Calu3 (cell line): ENCODE measurements at regions not wholly inside any gene's neighbourhood (a gene's known extent, or its start where the extent isn't known, plus 50 kb on each side); places are given as distances from the start of the nearest gene placed in this dataset.

Experiments
- BruUV-seq: library from RNA; stranded (reverse); fragments of 400-500 nt; replicated peaks from 2 replicates; lab custom pipeline; 2021; lab: Mats Ljungman, UMichigan
- CTCF ChIA-PET: fragments of 300-600 bp; sonication (Branson Sonifier 250); formaldehyde crosslinking; loops from one replicate; lab custom pipeline; 2022; ENCODE audit warnings: antibody characterized with exemption; lab: Charles Lee
- DNase-seq: peaks from one replicate; pipeline ENCODE4 v3.0.0; 2022
- H3K27ac Mint-ChIP-seq: one replicate; pipeline ENCODE4 v1.8.0; 2022; ENCODE audit warnings: mixed read lengths; ENCODE audit not compliant: unreplicated experiment
- H3K27me3 Mint-ChIP-seq: one replicate; pipeline ENCODE4 v1.8.0; 2022; ENCODE audit warnings: mixed read lengths; ENCODE audit not compliant: unreplicated experiment
- H3K36me3 Mint-ChIP-seq: one replicate; pipeline ENCODE4 v1.8.0; 2022; ENCODE audit warnings: mild to moderate bottlenecking, moderate library complexity, mixed read lengths; ENCODE audit not compliant: insufficient read depth, unreplicated experiment
- H3K4me1 Mint-ChIP-seq: one replicate; pipeline ENCODE4 v1.8.0; 2022; ENCODE audit warnings: mild to moderate bottlenecking, low read depth, mixed read lengths; ENCODE audit not compliant: unreplicated experiment
- H3K4me3 Mint-ChIP-seq: one replicate; pipeline ENCODE4 v1.8.0; 2022; ENCODE audit warnings: mild to moderate bottlenecking, low read depth, moderate library complexity, mixed read lengths; ENCODE audit not compliant: unreplicated experiment
- H3K9me3 Mint-ChIP-seq: one replicate; pipeline ENCODE4 v1.8.0; 2022; ENCODE audit warnings: low read depth, mixed read lengths; ENCODE audit not compliant: unreplicated experiment
- intact Hi-C: fragments of 100-400 bp; cut with micrococcal nuclease; formaldehyde crosslinking; loops from one replicate; pipeline ENCODE4 v1.10.0; 2022; ENCODE audit not compliant: unreplicated experiment
- TF ChIP-seq, protein P1 (sequence below): fragments of 200-600 bp; IDR thresholded peaks from one replicate; pipeline ENCODE4 v1.8.0; 2022; ENCODE audit warnings: antibody characterized with exemption; ENCODE audit not compliant: unreplicated experiment

DNA sequence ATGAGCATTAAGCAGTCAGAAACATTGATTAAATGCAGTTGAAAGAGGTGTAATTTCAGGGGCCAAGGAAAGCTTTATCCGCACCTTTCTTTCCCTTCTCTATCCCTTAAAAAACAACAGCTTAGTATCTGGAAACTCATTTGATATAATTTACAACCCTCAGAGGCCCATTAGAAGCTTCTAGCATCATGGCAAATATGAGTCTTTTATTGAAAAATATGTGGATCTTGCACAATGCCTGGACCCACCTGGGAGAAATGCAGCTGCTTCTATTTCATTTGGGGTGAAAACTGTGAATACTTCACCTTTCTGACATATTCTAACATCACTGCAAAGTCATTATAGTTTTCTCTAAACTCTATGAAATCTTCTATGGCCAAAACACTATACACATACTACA, 492.2 kb upstream of the PSMD7 start:
- Mint-ChIP-seq H3K9me3 (peaks cover 3% of the 10 kb centered on the region), H3K36me3 (no peaks in the 10 kb centered on the region), H3K27me3 (peaks cover 91% of the 10 kb centered on the region), H3K4me3 (no peak overlapping the region), H3K4me1 (no peaks in the 10 kb centered on the region), H3K27ac (no peak overlapping the region)
- CTCF ChIA-PET: no interaction called here
- DNase-seq: no peak
- no TSS peak for BruUV-seq
- TF ChIP-seq, protein P1, sequence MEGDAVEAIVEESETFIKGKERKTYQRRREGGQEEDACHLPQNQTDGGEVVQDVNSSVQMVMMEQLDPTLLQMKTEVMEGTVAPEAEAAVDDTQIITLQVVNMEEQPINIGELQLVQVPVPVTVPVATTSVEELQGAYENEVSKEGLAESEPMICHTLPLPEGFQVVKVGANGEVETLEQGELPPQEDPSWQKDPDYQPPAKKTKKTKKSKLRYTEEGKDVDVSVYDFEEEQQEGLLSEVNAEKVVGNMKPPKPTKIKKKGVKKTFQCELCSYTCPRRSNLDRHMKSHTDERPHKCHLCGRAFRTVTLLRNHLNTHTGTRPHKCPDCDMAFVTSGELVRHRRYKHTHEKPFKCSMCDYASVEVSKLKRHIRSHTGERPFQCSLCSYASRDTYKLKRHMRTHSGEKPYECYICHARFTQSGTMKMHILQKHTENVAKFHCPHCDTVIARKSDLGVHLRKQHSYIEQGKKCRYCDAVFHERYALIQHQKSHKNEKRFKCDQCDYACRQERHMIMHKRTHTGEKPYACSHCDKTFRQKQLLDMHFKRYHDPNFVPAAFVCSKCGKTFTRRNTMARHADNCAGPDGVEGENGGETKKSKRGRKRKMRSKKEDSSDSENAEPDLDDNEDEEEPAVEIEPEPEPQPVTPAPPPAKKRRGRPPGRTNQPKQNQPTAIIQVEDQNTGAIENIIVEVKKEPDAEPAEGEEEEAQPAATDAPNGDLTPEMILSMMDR: no peak
- intact Hi-C loops: no loop called here

DNA sequence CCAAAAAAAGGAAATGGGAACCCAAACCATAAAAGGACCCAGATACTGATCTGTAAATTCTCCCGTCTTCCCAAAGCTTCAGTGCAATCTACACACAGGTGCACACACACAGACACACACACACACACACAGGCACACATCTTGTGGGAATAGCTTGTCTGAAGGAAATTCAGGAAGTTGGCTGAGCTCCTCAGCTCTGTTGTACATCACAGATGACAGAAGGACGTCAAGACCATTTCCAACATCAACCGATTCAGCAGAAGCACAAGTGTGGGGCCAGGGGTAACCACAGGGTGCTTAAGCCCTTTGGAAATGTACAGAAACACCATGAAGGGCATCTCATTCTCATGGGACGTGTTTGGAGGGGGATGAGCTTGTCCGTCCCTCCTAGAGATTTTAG, 498.1 kb upstream of the PSMD7 start:
- Mint-ChIP-seq H3K27ac (no peak overlapping the region), H3K36me3 (no peaks in the 10 kb centered on the region), H3K27me3 (peaks cover 91% of the 10 kb centered on the region), H3K4me1 (no peaks in the 10 kb centered on the region), H3K4me3 (no peak overlapping the region), H3K9me3 (no peaks in the 10 kb centered on the region)
- CTCF ChIA-PET: no interaction called here
- DNase-seq: no peak
- intact Hi-C loops: no loop called here
- no TSS peak for BruUV-seq
- TF ChIP-seq, protein P1: no peak

DNA sequence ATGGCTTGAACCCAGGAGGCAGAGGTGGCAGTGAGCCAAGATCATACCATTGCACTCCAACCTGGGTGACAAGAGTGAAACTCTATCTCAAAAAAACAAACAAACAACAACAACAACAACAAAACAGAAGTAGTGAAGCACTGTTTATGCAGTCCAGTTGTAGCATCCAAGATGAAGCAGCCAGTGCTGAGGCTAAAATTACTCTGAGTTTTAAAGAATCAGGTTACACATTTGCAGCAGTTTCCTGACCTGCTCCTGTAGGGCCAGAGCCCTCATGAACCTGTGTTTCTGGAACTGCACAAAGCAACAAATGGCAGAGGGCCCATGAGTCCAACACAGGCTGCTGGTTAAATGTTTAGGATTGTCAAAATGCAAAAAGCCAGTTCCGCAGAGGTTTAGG, 499.5 kb upstream of the PSMD7 start:
- TF ChIP-seq, protein P1: no peak
- Mint-ChIP-seq H3K27me3 (peaks cover 85% of the 10 kb centered on the region), H3K4me3 (no peak overlapping the region), H3K4me1 (no peaks in the 10 kb centered on the region), H3K9me3 (no peaks in the 10 kb centered on the region), H3K36me3 (no peaks in the 10 kb centered on the region), H3K27ac (no peak overlapping the region)
- DNase-seq: no peak
- intact Hi-C loops: no loop called here
- no TSS peak for BruUV-seq
- CTCF ChIA-PET: no interaction called here

DNA sequence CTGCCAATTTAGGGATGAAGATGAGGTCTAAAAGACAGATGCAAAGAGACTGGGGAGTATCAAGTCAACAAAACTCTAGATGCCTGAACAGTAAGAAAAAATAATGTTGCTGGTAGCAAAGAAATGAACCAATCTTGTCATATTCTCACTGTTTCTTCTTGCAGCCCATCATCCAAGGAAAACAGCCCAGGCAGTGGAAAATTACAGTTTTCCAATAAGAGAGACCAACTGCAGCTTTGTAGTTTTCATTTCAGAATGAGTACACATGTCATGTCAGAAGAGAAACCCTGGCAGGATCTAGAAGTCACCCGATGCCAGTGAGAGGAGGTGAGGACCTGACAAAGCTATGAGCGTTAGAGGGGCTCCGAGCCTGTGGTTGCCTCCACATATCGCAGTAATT, 500.4 kb upstream of the PSMD7 start:
- intact Hi-C loops: no loop called here
- CTCF ChIA-PET: no interaction called here
- TF ChIP-seq, protein P1: no peak
- H3K27me3 Mint-ChIP-seq: peaks cover 82% of the 10 kb centered on the region
- H3K36me3 Mint-ChIP-seq: no peaks in the 10 kb centered on the region
- DNase-seq: no peak
- BruUV-seq: no TSS peak
- H3K4me3 Mint-ChIP-seq: no peak overlapping the region
- H3K27ac Mint-ChIP-seq: no peak overlapping the region
- no peaks in the 10 kb centered on the region for H3K9me3 Mint-ChIP-seq
- no peaks in the 10 kb centered on the region for H3K4me1 Mint-ChIP-seq
